Gastroesophageal sphincter (tissue), 3 donors: ENCODE measurements at regions not wholly inside any gene's neighbourhood (a gene's known extent, or its start where the extent isn't known, plus 50 kb on each side); places are given as distances from the start of the nearest gene placed in this dataset.

Experiments
- EP300 ChIP-seq: sonication (generic); formaldehyde crosslinking; IDR thresholded peaks from one replicate; pipeline ENCODE4 v1.6.1; 2017; ENCODE audit warnings: antibody characterized with exemption, mild to moderate bottlenecking
- POLR2A ChIP-seq, 2 donors: fragments of 450-650 bp; IDR thresholded peaks; one replicate each; pipeline ENCODE4 v1.6.1; 2017; ENCODE audit warnings: antibody characterized with exemption in 2 of 2, mild to moderate bottlenecking in 2 of 2, moderate library complexity in 1 of 2
- POLR2AphosphoS5 ChIP-seq: sonication (generic); formaldehyde crosslinking; IDR thresholded peaks from one replicate; pipeline ENCODE4 v1.6.1; 2017; ENCODE audit warnings: antibody characterized with exemption
- TF ChIP-seq, protein P1 (sequence below), 4 experiments: fragments of 200-600 bp in 2 of 4; fragments of 450-650 bp in 2 of 4; sonication (generic) in 1 of 4; IDR thresholded peaks; one replicate each; pipeline ENCODE4 v1.5.1; 2017 to 2019; ENCODE audit warnings: antibody characterized with exemption in 4 of 4, mild to moderate bottlenecking in 2 of 4, moderate library complexity in 2 of 4

DNA sequence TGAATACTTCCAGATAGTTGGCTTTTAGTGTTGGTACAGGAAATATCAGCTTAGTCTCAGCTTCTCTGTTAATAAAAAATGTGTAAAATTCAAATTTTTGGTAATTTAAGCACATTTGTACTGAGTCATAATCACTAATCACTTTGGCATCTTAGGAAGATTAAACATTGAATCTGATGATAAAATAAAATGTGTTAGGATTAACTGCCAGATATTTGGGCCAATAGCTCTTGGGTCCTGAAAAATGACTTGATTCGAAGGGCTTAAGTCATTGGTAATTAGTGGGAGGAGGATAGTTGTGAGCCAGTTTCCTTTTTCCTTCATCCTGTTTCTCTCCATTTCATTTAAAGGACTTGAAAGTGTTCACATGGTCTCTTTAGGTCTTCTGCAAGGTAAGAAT lies 426.1 kb downstream of the RFPL4B start:
- TF ChIP-seq, protein P1, sequence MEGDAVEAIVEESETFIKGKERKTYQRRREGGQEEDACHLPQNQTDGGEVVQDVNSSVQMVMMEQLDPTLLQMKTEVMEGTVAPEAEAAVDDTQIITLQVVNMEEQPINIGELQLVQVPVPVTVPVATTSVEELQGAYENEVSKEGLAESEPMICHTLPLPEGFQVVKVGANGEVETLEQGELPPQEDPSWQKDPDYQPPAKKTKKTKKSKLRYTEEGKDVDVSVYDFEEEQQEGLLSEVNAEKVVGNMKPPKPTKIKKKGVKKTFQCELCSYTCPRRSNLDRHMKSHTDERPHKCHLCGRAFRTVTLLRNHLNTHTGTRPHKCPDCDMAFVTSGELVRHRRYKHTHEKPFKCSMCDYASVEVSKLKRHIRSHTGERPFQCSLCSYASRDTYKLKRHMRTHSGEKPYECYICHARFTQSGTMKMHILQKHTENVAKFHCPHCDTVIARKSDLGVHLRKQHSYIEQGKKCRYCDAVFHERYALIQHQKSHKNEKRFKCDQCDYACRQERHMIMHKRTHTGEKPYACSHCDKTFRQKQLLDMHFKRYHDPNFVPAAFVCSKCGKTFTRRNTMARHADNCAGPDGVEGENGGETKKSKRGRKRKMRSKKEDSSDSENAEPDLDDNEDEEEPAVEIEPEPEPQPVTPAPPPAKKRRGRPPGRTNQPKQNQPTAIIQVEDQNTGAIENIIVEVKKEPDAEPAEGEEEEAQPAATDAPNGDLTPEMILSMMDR (IDR thresholded peaks at IDR 0.05): no peak
- TF ChIP-seq POLR2A (IDR thresholded peaks at IDR 0.05) (no peak), EP300 (no peak), POLR2AphosphoS5 (no peak)
